GM18507 (cell line): ENCODE measurements at regions not wholly inside any gene's neighbourhood (a gene's known extent, or its start where the extent isn't known, plus 50 kb on each side); places are given as distances from the start of the nearest gene placed in this dataset.
A peak's percentile ranks its signal among the peaks of the same experiment; 100 is the strongest.
"Not testable (repeated sequence)": the region's sequence is repeated elsewhere in the genome, so short reads cannot be mapped to it uniquely, and the experiment has no call there.

Source experiments
- DNase-seq: peaks from one replicate; pipeline ENCODE4 v3.0.0; 2011; ENCODE audit warnings: low read depth; ENCODE audit not compliant: insufficient read length; ENCODE audit errors: extremely low spot score
- FAIRE-seq: peaks from 2 replicates; lab custom pipeline; 2011; peaks lifted over from hg19 to GRCh38; lab: Jason Lieb, UNC

DNA sequence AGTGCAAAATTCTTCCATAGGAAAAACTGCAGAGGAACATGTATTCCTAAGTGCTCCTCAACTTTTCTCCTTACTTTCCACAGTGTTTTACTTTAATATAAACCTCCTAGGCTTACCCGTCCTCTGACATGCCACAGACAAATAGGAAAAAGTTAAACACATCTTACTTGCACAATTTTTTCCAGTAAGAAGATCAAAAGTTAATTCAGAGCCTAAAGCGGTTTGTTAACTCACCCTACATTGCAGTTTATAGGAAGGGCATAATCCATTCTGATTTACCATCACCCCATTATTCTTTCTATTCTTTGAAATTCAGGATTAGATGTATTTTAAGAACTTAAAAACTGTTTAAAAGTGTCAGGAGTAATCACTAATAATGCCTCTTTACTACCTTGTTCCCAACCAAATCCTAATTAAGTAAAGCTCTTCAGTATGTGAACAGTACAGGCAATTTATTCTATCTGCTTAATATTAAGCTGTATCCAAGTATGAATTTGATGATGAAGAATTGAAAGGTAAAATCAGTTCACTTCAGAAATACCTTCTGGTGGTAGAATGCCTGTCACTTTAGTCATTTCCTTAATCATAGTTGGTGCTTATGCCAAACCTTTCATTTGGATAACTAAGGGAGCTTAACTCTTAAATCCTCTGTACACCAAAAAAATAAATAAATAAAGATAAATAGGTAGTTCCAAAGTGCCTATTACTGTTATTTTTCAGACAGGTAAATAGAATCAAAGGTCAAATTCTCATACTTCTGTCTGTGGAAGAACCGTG, 292.0 kb downstream of the ALDH8A1 start:
- no peak for FAIRE-seq
- no peak for DNase-seq

DNA sequence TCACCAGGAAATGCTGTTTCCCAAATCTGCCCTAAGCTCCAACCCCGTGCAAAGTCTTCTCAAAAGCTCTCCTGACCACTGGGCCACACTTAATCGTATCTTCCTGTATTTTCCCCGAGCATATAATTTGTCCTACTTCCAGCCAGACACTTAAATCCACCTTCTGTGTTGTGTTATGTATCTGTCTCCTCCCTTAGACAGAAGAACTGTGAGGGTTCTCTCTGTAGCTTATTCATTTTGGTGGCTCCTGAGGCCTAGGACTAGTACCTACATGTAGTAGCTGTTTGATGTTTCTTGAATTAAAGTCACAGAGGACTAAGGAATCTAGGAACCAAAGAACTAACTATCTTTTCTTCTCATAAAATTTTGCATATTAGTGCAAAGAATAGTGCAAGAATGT, 292.6 kb downstream of the ALDH8A1 start:
- FAIRE-seq (no peak), DNase-seq (no peak)

DNA sequence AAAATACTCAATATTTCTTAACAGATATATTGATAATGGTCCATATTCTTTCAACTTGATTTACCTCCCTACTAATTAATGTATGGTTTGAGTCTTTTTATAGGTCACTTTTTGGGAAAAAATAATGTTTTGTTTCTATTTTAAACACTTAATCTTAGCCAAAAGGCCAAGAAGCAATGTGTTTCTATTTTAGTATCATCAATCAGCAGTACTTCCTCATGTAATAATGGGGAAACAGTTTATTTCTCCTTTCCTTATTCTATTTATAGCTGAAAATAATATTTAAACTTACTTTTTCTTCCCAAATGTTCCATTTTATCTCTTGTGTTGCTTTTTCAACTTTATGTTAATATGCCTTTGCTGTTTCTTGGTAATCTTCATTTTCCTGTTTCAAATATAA, 295.1 kb downstream of the ALDH8A1 start:
- FAIRE-seq: no peak
- DNase-seq: no peak

DNA sequence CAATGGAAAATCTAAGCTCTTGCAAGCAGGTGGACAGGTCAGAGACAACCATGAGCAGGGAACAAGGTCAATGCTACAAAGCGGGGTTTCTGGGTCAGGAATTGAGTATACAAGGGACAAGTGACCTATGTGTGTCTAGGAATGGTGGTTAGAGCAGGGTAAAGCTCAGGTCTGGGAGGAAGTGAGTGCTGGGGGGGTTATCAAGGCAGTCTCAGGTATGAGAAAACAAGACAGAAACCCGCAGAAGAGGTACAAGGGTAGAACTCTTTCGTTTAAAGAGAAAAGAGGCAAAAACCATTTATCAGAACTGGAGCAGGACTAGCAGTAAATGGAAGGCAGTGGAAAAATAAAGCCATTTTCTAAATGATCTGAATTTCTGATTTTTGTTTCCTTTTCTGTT, 298.4 kb downstream of the ALDH8A1 start:
- FAIRE-seq (no peak), DNase-seq (no peak)

DNA sequence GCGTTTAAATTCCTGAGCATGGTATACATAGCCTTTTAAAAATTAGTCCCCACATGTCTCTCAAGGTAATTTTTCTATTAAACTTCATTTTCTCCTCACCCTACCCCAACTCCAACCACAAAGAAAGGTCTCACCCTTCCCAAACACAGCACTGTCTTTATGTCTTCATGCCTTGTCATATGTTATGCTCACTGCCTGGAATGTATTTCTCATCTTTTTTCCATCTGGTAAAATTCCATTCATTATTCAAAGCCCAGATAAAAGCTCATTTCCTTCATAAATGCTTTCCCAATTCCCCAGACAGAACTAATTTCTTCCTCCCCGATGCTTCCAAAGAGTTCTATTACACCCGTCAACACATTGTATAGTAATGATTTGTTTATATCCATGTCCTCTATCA, 302.0 kb downstream of the ALDH8A1 start:
- FAIRE-seq (no peak), DNase-seq (no peak)

DNA sequence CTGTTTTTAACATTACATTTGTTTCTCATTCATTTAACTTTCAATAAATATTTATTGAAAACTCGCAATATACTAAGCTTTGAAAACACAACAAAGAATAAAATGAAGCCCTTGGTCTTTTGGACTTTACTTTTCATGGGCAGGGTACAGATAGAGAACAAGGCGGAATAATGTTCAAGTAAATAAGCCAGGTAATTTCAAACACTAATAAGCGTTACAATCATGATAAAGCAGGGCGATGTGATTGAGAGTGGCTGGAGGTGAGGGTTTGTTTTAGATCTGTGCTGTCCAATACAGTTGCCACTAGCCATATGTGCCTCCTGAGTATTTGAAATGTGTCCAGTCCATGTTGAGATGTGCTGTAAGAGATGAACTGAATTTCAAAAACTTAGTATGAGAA, 307.1 kb downstream of the ALDH8A1 start:
- DNase-seq (no peak), FAIRE-seq (no peak)

DNA sequence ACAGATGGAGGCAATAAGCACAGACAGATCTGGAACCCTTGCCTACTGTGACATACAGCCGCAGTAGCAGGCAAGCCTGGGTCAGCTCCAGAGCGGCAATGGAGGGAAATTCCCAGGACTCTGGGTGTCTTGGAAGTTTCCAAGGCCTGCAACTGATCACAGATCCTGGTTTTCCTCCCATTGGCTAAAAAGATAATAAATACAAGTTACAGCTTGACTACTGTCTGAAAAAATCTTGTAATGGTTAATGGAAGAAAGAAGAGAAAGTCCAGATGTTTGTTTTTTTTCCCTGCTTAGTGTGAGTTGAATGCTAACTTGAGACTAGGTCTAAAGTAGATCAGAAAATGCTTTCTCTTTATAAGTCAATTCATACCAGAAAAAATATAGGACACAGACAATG, 307.6 kb downstream of the ALDH8A1 start:
- no peak for FAIRE-seq
- no peak for DNase-seq

DNA sequence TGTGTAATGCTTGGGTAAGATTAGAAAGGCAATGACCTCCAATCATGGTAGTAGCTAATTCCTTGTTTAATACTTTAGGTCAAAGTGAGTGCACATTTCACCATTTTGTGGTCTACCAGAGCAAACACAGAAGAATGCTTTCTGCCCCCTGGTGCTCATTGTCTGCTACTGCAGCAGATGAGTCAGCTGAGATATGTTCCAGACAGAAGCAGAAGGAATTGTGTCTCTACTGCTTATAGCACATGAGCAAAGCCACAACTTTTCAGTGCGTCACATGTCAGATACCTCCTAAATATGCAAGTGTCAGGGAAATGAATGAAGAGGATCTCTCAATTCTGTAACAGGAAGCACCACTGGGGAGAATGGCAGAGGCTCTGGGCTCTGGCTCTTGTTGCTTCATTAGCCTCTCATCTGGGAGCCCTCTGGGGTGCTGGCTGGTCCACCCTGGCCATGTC, 308.9 kb downstream of the ALDH8A1 start:
- FAIRE-seq (peak; percentile 88), DNase-seq (peak; percentile 22)

DNA sequence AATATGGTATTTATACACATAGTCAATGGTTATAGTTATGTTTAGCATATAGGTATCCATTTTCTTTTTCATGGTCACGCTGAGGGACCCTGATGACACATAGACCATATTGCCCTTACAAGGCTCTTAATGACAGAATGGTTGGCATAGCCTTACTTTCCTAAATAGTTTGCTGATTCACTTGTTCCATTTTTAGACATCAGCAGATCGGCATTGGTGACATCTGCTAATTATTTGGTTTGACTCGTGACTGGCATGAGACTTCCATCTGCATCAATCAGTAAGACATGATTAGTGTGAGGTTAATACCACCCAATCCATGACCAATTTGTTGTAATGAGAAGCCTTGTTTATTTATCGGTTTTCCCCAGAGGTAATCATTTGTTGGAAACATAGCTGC, 309.7 kb downstream of the ALDH8A1 start:
- DNase-seq (no peak), FAIRE-seq (no peak)

DNA sequence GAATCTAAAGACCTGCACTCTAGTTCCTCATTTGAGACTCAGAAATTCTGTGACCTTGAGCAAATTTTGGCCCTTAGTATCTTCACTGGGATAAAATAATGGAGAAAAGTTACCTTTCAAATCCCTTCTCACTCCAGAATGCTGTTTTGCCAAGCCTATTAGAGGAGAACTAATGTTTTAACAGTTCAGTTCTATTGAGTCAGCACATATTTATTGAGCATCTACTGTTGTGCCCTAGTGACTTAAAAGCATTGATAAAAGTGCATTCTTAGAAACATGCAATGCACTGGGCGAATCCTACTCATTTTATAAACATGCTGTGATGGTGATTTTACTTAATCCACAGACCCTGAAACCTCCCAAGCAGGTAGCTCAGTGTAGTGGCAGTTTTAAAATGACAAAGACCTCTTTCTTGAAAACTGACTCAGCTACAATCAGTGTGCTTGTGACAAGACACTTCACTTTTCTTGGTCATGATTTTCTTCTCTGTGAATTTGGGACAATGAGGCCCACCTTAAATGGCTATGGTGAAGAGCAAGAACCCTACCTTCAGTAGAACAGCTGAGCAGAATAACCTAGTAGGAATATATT, 312.0 kb downstream of the ALDH8A1 start:
- DNase-seq: no peak
- no peak for FAIRE-seq

DNA sequence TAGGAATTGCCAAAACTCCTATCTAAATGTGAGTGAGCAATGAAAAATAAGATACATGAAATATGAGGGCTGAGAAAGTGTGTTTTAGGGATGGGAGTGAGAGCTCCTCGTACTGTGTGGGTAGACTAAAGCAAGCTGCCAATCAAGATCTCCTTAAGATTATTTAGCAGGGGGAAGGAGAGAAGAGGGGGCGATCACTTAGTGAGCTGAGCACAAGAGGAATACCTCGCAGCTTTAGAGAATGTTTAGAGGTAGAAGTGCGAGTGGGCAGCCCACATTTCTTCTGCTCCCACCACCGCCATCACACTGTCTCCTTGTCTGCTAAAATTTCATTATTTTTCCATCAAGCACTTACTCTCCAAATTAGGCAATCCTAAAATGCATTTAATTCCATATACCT, 312.6 kb downstream of the ALDH8A1 start:
- no peak for FAIRE-seq
- no peak for DNase-seq

DNA sequence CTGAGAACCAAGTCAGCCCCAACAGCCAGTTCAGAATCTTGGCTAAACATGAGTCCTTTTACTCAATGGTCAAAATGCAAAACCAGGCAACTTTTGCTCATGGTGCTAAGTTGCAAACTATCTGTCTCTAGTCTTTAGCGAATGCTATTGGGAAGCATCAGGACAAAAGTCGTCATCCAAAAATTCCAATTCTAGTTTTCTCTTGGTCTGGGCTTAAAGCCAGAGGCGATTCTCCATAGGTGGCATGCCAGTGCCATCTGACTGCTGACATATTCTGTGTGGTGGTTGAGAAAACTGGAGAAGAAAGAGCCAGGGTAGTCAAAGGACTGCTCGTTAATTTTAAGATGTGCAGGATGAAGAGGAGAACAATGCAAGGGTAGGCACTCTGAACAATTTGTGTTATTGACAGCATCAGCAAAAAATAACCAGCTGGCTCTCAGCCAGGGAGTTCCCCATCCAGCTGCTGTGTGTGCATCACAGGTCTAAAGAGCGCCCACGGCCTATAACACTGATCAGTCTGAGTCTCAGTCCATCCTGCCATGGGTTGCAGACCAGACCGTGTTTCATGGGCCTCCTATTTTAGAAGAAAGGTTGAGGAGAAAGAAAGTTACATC, 313.6 kb downstream of the ALDH8A1 start:
- FAIRE-seq: no peak
- no peak for DNase-seq

DNA sequence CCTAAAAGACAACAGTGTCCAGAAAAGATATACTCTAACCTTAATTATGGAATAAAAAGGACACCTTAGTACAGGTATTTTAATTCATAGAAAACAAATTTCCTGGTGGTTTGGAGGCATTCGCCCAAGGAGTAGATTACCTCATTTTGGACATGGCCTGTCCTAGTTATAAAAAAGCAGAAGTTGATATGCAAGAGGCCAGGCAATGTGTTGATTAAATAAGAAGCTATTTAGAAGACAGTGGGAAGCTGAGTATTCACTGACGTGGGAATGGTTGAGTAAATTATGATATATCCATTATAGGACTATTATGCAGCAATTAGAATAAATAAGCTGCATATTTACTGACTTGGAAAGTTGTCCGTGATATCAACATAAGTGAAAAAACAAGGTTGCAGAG, 314.9 kb downstream of the ALDH8A1 start:
- DNase-seq (no peak), FAIRE-seq (no peak)

DNA sequence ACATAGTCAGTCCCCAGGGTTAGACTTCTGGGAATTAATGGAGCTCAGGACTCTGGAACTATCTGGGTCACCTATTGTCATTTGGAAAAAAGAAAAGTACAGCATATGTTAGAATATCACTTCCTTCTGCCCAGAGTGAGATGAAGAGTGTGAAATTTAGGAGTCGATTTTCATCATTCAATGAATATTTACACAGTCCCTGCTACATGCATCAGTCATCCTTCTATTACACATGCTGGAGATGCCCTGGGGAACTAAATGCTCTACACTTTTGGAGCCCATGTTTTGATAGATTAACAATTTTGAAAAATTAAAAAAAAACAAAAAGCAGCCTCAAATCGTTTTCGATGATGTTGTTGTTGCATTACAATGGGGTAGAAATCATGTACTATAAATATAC, 315.4 kb downstream of the ALDH8A1 start:
- FAIRE-seq: no peak
- DNase-seq: no peak

DNA sequence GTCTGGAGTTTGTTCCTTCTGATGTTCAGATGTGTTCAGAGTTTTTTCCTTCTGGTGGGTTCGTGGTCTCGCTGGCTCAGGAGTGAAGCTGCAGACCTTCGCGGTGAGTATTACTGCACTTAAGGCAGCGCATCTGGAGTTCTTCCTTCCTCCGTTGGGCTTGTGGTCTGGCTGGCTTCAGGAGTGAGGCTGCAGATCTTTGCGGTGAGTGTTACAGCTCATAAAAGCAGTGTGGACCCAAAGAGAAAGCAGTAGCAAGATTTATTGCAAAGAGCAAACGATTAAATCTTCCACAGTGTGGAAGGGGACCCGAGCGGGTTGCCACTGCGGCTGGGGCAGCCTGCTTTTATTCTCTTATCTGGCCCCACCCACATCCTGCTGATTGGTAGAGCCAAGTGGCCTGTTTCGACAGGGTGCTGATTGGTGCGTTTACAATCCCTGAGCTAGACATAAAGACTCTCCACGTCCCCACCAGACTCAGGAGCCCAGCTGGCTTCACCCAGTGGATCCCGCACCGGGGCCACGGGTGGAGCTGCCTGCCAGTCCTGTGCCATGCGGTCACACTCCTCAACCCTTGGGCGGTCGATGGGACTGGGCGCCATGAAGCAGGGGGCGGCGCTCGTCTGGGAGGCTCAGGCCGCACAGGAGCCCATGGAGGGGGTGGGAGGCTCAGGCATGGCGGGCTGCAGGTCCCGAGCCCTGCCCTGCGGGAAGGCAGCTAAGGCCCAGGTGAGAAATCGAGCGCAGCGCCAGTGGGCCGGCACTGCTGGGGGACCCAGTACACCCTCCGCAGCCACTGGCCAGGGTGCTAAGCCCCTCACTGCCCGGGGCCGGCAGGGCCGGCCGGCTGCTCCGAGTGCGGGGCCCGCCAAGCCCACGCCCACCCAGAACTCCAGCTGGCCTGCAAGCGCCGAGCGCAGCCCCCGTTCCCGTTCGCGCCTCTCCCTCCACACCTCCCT, 315.3 kb upstream of the SGK1 start:
- not testable (repeated sequence) for FAIRE-seq, DNase-seq

DNA sequence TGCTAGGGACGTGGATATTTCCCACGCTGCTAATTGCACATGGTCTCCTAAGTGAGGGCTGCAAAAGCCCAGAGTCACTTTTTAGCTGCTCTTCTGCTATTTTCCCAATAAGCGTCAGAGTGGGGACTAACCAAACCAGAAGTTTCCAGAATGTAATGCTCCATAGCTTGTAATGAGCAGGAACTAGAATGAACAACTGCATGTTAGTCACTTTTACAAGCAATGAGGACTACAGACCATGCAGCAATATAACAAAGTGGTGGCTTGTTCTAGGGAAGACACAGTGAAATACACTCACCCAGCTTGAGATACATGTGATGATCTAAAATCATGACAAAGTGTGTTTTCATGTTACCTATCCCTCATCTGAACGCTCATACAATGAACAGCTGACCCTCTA, 314.1 kb upstream of the SGK1 start:
- DNase-seq (no peak), FAIRE-seq (no peak)

DNA sequence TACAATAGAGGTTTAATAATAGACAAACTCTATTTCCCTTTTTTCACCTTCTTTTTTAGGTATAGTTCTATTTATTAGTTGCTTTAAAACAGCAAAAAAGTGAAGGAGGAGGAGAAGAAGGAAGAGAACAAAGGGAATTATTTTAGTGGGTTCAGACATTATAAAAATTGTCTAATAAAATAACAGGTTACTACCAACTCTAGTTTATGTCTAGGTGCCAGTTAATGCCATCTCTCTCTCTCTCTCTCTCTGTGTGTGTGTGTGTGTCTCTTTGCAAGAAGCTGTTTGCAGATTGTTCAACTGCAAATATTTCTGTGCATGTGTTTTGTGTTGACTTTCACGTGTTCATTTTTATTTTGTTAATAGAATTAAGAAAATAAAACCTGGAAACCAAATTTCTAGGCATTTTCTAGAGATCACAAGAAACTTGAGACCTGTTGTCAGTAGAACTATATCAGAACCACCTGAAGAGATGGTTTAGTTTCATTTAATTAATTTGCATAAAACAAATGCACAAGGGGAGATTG, 313.5 kb upstream of the SGK1 start:
- FAIRE-seq: no peak
- DNase-seq: no peak

DNA sequence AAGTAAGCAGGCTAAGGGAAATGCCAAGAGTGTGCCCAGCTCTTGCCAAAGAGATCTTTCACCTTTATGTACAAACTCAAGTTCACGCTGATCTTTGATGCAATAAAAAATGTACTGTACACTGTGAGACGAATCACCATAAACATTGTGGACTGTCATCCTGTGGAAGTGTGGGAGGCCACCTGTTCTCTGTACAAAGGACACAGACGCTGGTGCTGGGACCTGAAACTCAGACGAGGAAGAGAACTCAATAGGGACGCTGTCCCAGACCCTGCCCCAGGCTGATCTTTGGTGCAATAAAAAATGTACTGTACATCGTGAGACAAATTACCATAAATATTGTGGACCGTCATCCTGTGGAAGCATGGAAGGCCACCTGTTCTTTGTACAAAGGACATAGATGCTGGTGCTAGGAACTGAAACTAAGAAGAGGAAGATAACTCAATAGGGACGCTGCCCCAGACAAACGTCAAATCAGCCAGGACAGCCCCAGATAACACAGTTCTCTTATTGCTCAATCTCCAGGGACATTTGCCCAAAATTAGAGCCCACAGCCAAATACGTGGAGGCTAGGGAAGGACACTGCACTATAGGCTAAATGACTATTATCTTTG, 312.7 kb upstream of the SGK1 start:
- FAIRE-seq (no peak), DNase-seq (no peak)

DNA sequence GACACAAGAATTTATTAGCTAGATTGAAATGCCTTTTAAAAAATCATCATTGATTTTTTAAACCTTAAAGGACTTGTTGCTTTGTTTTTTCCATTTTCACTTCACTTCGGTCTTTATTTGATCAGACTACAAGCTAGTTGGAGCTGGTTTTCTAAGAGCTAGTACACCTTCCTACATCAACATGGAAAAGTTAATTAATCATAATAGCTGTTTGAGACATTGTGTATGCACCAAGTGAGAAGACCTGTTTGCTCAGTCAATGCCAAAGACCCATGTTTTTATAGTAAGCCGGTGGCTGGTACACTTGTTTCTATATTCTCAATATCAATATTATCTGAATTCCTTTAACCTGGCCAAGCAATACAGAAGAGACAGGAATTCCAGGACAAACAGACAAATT, 310.2 kb upstream of the SGK1 start:
- DNase-seq (no peak), FAIRE-seq (no peak)
